NCI-H187 (cell line): ENCODE measurements at regions not wholly inside any gene's neighbourhood (a gene's known extent, or its start where the extent isn't known, plus 50 kb on each side); places are given as distances from the start of the nearest gene placed in this dataset.

Experiments used
- DNase-seq, 2 experiments: peaks; one replicate each; lab custom pipeline; 2025; lab: John Stamatoyannopoulos, UW

DNA sequence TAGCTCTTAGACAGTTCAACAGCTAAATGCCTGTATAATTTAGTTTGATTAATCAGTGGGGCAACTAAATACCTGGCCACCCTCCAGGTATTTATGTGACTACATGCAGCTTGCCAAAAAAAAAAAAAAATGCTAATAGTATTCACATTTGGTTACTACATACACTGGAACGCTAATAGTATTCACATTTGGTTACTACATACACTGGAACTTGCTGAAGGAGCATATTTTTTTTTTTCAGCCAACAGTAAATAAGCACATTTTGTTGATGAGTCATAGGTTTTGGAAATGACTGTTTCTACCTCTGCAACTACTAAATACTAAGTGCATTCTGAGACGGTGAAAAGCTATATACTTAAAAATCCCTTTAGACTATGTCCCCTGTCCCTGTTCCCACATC is 1172.3 kb downstream of the LRFN5 start:
- no peak for DNase-seq

DNA sequence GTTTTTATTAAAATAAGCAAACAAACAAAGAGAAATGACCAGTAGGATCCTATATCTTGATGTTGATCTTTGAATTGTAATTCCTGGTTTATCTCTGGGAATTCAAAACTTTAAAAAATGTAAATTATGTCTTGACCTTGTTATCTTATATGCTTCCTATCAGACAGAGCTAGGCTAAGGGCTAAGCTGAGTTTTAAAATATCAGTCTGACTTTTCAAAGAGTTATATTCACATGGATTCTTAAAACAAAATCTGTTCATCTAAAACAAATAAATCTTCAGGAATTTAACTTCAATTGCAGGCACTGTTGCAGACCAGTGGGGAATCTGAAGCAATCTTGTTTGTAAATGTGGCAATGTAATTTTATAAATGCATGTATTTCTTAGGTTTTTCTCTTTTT is 1144.1 kb downstream of the LRFN5 start:
- no peak for DNase-seq

DNA sequence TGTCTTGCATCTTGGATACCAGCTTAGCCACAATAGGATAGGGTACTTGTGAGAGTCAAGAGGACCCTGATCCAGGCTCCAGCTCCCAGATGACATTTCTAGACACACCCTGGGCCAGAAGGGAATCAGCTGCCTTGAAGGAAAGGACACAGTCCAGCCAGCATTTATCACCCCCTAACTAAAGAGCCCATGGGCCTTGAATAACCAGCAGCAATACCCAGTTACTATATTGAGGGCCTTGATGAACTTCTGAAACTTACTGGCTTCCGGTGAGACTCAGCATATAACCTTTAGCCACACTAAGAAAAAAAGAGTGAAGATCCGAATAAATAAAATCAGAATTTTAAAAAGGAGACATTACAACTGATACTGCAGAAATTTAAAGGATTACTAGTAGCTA is 1135.4 kb downstream of the LRFN5 start:
- DNase-seq = no peak

DNA sequence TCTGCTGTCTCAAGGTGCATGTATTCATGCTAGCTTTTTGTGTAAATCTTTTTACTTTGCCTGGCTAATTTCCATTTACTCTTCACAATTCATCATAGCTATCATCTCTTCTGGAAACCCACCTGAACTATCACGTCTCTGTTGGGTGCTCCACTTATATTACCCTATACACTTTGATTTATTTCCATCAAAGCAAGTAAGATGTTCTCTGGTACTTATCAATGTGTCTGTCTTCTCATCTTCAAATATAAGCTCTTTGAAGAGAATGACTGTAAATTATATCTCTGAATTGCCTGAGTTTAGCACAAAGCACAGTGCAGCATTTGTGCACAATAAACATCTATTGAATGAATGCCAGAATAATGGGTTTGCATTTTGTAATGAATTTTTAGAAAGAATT is 1129.7 kb downstream of the LRFN5 start:
- no peak for DNase-seq

DNA sequence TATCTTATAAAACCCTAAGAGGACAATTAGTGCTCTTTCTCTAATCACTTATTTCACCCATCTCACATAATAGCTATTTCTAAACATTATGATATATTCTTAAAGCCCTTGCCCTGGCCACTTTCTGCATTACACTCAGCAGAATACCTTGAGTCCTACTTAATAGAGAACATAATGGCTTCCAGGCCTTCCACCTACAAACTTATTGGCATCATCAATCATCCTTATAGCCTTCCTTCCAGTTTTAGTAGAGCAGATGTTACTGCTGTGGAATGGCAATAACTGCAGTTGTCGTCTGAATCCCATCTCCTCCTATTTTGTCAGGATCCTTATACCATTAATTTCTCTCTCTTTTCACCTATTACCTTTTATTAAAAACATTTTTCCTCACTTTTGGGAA is 1127.4 kb downstream of the LRFN5 start:
- no peak for DNase-seq

DNA sequence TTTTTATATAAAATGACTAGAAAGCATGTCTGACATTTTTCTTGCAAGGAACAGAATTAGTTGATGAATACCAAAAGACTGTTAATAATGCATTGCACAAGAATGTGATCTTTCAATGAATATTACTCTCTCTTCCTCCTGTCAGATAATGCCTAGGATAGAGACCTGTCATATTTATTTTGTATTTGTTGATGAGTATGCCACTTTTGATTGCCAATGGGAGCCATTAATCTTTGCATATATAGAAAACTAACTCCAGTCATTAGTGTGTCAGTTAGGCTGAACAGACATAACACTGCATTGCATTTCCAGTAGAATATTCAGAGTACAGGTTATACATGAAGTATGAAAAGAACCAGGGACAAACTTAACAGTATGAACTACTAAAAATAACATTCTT is 1125.3 kb downstream of the LRFN5 start:
- DNase-seq = no peak

DNA sequence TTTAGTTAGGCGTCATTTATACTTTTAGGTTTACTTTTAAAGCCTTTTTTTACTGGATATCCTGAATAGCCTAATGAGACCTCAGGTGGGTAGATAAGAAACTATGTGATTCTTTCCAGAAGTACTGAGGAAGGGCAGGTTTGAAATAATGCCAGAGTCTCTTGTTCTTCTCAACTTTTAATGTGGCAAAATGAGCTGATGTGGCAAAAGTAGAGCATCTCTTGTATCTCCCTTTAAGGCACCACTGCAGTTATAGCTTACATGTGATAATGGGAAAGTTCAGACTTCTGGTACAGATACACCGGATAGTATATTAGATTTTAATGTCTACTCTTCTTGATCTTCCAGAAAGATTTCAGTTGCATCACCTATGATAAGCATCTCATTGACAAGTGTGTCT is 1124.8 kb downstream of the LRFN5 start:
- no peak for DNase-seq

DNA sequence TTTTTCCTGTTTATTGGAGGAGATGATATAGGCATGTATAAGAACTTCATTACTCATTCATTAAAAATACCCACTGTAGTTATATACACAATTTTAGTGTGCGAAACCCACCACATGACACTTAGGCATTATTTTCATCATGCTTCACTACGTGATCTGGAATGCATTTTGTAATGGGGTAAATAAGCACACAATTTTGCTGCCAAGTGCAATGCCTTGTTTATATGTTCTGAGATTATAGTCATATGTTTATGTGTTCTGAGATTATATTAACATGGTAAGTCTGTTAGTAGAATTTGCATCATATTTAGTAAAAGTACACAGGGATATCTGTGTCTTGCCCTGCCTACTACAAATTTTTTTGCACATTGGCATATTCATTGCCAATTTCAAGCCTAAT is 1123.0 kb downstream of the LRFN5 start:
- DNase-seq = no peak

DNA sequence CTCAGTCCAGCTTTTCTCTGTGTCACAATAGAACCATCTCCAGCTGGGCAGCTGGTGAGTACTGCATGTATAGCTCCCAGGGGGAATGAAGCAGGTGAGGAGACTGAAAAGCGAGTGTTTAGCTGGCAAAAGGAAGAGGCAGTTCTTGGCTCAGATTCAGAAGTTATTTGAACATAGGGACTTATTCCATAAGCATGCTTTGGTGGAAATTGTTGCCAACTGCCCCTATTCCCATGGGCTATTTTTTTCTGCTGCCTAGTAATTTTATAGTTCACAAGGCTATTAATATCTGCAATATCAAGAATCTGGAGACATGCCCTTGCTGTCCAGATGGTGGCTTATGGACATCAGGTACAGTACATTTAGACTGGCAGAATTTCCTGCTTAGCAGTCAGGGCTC is 1112.7 kb downstream of the LRFN5 start:
- DNase-seq = peak; percentile 77 to 87

DNA sequence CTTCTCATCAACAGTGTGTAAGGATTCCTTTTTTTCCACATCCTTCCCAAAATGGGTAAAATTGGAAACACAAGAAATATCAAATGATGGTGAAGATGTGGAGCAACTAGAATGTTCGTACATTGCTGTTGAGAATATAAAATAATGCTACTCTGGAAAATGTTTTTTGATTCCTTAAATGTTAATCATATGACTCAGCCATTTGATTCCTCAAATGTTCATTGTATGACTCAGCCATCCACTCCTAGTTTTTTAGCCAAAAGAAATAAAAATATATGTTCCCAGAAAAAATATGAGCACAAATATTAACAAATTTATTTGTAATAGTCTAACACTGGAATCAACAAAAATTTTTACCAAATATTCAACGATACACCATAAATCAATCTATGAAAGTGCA is 1108.6 kb downstream of the LRFN5 start:
- no peak for DNase-seq

DNA sequence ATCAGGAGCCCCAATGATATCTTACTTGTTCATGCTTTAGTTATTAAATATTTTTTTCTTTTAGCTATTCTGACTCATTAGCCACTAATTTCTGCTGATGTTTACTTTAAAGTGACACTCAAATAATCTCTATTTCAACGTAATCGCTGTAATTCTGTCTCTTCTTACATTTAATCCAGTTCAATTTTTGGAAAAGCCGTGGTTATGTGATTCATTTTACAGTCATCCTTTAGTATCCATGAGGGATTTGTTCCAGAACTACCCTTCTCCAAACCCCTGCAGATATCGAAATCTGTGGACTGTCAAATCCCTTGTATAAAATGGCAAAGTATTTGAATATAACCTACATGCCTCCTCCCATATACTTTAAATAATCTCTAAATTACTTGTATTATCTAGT is 1103.4 kb downstream of the LRFN5 start:
- DNase-seq = no peak

DNA sequence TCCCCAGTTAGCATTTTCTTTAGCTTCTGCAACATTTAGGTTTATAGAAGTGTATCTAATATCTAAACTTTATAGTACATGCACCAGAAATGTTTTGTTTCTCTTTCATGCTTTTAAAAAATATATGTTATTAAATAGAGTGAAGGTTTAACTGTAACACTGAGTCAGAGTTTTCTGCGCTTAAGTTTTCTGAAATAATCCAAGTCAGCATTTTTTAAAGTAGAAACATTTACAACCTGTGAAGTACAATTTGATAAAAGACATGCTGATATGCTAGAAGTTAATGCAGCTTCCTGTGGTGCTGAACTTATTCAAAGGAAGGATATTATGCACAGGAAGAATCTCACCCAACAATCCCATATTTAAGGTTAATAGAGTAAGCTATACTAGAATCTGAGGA is 1096.8 kb downstream of the LRFN5 start:
- no peak for DNase-seq

DNA sequence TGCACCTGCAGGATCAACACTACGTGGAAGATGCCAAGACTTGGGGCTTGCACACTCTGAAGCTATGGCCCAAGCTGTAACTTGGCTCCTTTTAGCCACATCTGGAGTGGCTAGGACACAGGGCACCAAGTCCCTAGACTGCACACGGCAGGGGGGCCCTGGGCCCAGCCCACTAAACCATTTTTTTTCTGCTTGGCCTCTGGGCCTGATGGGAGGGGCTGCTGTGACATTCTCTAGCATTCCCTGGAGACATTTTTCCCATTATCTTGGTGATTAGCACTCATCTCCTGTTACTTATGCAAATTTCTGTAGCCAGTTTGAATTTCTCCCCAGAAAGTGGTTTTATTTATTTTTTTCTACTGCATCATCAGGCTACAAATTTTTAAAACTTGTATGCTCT is 1080.7 kb downstream of the LRFN5 start:
- no peak for DNase-seq

DNA sequence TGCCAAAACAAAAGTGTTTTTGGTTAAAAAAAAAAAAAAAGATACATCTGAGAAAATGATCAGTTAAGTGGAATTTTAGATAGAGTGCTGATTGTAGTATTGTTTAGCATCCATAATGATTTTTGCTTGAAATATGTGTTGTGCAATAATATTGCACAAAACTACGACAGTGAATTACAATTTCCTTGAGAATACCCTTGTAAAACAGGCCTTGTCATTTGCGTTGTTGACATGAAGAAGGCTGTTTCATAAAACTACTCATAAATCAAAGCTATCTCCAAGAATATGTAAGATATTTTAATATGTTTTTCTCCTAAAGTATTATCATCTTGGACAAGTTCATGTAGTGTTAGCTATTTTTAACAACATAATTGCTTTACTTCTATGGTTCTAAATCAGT is 1077.0 kb downstream of the LRFN5 start:
- DNase-seq = no peak

DNA sequence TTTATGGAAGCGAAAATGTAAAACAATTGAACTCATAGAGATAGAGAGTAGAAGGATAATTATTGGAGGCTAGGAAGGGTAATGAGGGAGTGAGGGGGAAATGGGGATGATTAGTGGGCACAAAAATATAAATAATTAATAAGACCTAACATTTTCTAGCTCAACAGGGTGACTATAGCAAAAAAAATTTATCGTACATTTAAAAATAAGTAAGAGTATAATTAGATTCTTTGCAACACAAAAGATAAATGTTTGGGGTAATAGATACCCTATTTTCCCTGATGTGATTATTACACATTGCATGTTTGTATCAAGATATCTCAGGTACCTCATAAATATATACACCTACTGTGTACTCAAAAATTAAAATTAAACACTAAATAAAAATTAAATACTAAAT is 1070.0 kb downstream of the LRFN5 start:
- no peak for DNase-seq

DNA sequence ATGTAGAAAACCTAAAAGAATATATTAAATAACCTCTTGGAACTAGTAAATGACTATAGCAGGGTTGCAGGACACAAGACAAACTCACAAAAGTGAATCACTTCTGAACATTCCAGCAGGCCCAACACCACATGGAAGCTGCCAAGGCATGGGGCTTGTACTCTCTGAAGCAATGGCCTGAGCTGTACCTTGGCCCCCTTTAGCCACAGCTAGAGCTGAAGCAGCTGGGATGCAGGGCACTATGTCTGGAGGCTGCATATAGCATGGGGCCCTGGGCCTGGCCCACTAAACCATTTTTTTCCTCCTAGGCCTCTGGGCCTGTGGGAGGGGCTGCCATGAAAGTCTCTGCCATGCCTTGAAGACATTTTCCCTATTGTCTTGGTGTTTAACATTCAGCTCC is 1067.3 kb downstream of the LRFN5 start:
- DNase-seq = no peak

DNA sequence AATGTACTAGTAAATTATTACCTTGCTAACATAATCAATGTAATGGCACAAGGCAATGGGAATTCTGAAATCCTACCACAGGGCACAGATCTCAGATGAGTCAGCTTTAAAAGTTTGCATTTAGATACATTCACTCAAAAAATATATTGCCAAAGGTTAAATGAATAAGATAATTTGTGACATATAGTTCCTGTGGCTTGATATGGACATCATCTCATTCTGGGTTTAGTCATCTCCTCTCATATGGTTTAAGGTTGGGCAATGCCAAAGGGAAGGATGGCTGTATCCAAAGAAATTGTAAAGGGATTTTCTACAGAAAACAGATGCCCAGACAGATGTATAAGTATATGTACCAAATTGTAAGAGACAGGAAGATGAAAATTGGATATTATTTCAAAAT is 1065.0 kb downstream of the LRFN5 start:
- DNase-seq = no peak

DNA sequence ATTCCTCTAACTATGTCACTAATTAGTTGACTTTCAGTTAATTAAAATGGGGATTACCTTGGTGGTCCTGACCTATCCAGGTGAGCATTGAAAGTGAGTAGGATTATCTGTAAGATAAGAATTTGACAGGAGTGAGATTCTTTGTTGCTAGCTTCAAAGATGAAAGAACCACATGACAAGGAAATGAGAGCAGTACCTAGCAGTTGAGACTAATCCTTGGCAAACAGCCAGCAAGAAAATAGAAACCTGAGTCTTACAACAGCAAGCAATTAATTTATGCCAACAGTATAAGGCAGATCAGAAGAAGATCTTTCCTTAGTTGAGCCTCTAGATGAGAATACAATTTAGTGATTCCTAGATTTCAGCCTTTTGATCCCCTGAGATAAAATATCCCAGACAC is 1058.4 kb downstream of the LRFN5 start:
- DNase-seq = no peak

DNA sequence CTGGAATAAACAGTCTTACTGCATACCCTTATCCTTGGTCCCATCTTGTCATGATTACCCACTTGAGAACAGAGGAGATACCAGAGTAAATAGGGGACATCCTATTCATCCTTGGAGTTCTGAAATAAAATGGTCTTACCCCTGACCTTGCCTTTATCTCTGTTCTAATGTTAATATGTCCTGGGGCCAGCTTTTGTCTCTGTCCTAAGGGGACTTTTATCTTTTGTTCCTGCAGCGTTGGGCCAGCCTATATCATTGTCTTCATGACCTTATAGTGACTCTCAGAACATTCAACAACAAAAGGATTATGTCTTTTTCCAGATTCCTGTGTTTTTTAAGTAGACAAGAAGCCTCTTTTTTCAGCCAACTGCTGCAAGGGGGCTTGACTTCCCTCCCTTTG is 1057.5 kb downstream of the LRFN5 start:
- no peak for DNase-seq

DNA sequence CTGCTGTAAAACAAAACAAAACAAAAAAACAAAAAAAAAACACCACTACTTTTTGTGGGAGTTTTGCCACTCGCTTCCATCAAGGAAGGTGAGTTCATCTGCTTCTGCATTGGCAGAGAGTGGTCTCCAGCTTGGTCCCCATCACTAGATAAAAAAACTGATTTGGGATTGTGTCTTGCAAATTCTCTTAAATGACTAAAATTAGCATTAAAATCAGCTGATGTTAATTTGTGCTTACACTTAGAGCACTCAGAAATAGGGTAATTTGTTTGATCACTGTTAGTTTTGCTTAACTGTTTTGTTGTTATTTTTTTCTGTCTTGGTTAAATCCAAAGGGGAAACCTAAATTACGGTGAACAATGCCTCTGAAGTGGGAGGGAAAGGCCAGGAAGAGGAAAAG is 1048.0 kb downstream of the LRFN5 start:
- DNase-seq = no peak

DNA sequence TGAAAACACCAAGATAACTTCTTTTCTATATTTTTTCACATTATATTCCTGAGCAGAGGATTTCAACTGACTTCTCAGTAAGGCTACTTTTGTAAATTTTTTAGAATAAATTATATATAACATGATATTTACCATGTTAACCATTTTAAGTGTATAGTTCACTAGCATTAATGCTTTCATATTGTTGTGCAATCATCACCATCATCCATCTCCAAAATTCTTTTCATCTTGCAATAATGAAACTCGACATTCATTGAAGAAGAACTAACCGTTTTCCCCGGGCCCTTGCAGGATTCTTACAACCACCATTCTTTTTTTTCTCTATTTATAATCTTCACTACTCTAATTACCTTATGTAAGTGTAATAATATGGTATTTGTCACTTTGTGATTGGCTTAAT is 1036.1 kb downstream of the LRFN5 start:
- DNase-seq = no peak

DNA sequence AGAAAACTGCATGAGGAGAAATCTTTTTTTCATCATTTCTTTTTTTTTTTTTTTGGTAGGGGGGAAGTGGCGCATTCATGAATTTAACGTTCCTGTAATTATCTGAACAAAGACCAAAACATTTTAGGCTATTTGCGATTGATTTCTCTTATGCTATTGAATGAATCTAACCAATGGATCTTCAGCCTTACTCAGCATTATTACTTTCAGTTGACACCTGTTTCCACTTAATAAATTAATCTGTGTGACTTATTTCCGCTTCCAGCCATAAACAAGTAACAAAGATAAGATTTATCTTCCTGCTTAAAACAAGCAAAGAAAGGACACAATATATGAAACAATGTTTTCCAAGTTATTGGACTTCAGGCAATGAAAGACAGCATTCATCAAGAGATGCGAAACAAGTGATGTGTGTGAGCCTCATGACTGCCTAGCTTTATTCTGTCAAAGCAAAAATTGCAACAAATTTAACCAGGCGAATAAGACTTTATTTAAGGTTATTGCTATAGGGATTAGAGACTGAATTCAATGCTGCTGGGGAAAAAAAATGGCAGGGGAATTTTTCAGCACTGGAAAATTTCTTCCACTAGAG is 1026.9 kb downstream of the LRFN5 start:
- no peak for DNase-seq

DNA sequence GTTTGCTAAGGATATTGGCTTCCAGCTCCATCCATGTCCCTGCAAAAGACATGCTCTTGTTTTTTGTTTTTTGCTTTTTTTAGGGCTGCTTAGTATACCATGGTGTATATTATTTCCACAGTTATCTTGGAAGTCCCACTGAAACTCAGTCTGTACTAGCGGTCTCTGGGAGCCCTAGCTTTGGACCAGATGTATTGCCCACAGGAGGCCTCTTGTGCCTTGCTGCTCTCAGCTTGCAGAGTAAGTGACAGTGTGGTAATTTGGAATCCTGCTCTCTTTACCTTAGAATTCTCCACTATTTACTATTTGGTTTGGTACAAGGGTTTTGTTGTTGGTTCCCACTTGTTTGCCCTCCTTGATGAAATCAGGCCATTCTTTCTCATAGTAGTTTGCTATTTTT is 1022.9 kb downstream of the LRFN5 start:
- no peak for DNase-seq

DNA sequence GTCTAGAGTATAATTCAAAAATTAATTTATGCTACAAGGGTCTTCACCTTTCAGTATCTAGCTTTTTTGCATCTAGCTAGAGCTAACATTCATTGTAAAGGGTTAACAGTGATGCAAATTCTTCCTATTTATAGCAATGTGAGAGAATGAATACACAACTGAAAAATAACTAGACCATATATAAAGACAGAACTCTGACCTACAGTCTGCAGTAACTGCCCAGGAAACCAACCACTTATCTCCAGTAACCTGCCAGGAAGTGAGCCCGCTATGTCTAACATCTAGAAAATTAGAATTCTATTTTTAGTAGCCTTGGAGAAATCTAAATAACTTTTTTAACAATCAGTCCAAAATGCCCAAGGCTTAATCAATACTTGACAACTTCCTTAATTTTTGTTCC is 1021.9 kb downstream of the LRFN5 start:
- DNase-seq = no peak

DNA sequence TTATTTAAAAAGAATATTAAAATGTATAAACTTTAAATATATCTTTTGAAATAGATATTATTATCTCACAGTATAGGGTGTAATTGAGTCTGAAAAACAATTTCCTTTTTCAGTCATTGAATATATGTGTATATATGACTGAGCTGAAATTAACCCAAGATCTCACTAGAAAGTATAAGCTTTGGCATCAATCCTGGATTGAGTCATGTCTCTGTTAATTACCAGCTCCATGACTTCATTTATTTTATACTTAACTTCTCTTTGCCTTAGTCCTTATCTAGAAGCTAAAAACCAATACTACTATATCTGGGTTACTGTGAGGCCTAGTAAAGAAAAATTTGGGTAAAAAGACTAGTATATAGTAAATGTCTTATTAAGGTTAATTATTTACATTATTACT is 1020.3 kb downstream of the LRFN5 start:
- DNase-seq = no peak
